CD4-positive, alpha-beta T cell (primary cell): ENCODE measurements at regions not wholly inside any gene's neighbourhood (a gene's known extent, or its start where the extent isn't known, plus 50 kb on each side); places are given as distances from the start of the nearest gene placed in this dataset.

Source experiments
- ATAC-seq: fragments of 200-7000 bp; cut with Tn5 transposase; one replicate; pipeline ENCODE4 v1.10.0; 2022; ENCODE audit warnings: mild to moderate bottlenecking; ENCODE audit not compliant: poor library complexity
- CTCF ChIA-PET: fragments of 350-600 bp; sonication (Branson Sonifier 250); formaldehyde crosslinking; loops from one replicate; lab custom pipeline; 2021; ENCODE audit warnings: antibody characterized with exemption, inconsistent platforms; lab: Charles Lee
- POLR2A ChIA-PET: fragments of 350-600 bp; sonication (Branson Sonifier 250); formaldehyde crosslinking; loops from one replicate; lab custom pipeline; 2021; ENCODE audit warnings: antibody characterized with exemption, inconsistent platforms; lab: Charles Lee
- DNase-seq, 14 experiments: peaks; one replicate each; pipeline ENCODE4 v3.0.0-alpha.2; 2013 to 2020; ENCODE audit warnings: mixed read lengths in 2 of 14
- H3K27ac ChIP-seq, 2 donors: one replicate each; pipeline versions ENCODE4 v1.5.1 to v1.7.0; 2013; ENCODE audit warnings: low read length in 2 of 2, low read depth in 1 of 2, mild to moderate bottlenecking in 1 of 2
- H3K27me3 ChIP-seq, 2 experiments: 1 replicate in 1 of 2; 2 replicates in 1 of 2; pipeline versions ENCODE4 v1.6.1 to v1.7.0; 2013; ENCODE audit warnings: low read length in 2 of 2, control low read depth in 1 of 2, mild to moderate bottlenecking in 1 of 2, moderate library complexity in 1 of 2; ENCODE audit not compliant: insufficient read depth in 2 of 2, control insufficient read depth in 1 of 2
- H3K36me3 ChIP-seq: one replicate; pipeline ENCODE4 v1.6.1; 2013; ENCODE audit warnings: low read length, control low read depth; ENCODE audit not compliant: insufficient read depth
- H3K4me1 ChIP-seq: one replicate; pipeline ENCODE4 v1.6.1; 2013; ENCODE audit warnings: low read length, control low read depth; ENCODE audit not compliant: insufficient read depth
- H3K4me3 ChIP-seq: one replicate; pipeline ENCODE4 v1.5.1; 2013; ENCODE audit warnings: mild to moderate bottlenecking, low read length, moderate library complexity
- H3K9me3 ChIP-seq, 2 experiments: 1 replicate in 1 of 2; 2 replicates in 1 of 2; pipeline versions ENCODE4 v1.6.1 to v1.7.0; 2013; ENCODE audit warnings: low read length in 2 of 2, mild to moderate bottlenecking in 2 of 2, control low read depth in 1 of 2, moderate library complexity in 1 of 2; ENCODE audit not compliant: control insufficient read depth in 1 of 2, insufficient read depth in 1 of 2
- H3K27ac Mint-ChIP-seq: one replicate; pipeline ENCODE4 v1.8.0; 2020; ENCODE audit warnings: mixed read lengths
- H3K27me3 Mint-ChIP-seq: one replicate; pipeline ENCODE4 v1.8.0; 2021; ENCODE audit warnings: mixed read lengths
- H3K36me3 Mint-ChIP-seq: one replicate; pipeline ENCODE4 v1.8.0; 2021; ENCODE audit warnings: low read depth, mixed read lengths
- H3K4me1 Mint-ChIP-seq: one replicate; pipeline ENCODE4 v1.8.0; 2021; ENCODE audit warnings: low read depth, mixed read lengths
- H3K4me3 Mint-ChIP-seq: one replicate; pipeline ENCODE4 v1.8.0; 2020; ENCODE audit warnings: mild to moderate bottlenecking, mixed read lengths
- H3K9me3 Mint-ChIP-seq: one replicate; pipeline ENCODE4 v1.8.0; 2020; ENCODE audit warnings: mixed read lengths
- intact Hi-C, 2 experiments: fragments of 100-400 bp; cut with DNase I in 1 of 2; cut with micrococcal nuclease in 1 of 2; formaldehyde crosslinking; loops; one replicate each; pipeline versions ENCODE4 v1.15.1 to v1.9.0; 2023 to 2025; cut with DNase I, micrococcal nuclease
- TF ChIP-seq, protein P1 (sequence below): fragments of 200-600 bp; IDR thresholded peaks from one replicate; pipeline ENCODE4 v1.8.0; 2022; ENCODE audit warnings: antibody characterized with exemption, mild to moderate bottlenecking

DNA sequence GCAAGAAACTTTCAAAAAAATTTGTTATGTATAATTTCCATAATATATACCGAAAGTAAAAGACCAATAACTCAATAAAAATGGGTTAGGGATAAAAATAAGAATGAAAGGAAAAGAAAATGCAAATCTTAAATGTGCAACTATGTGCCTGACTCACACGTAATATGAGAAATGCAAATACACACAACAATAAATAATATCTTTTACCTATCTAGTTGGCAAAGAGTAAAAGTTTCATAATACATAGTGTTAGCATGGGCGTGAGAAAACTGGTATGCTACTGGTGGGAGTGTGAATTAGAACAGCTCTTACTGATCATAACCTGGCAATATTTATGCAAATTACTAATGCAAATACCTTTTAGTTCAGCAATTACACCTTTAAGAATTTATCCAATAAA, 438.5 kb upstream of the CITED2 start:
- H3K4me3 Mint-ChIP-seq, result no peak overlapping the region
- Histone ChIP-seq H3K9me3 (no peaks in the 10 kb centered on the region), H3K4me1 (no peaks in the 10 kb centered on the region), H3K36me3 (no peaks in the 10 kb centered on the region), H3K27ac (no peak overlapping the region), H3K4me3 (no peak overlapping the region), H3K27me3 (no peaks in the 10 kb centered on the region)
- H3K27ac Mint-ChIP-seq, result no peak overlapping the region
- no peak for ATAC-seq
- H3K27me3 Mint-ChIP-seq, result peaks cover 28% of the 10 kb centered on the region
- no peaks in the 10 kb centered on the region for H3K4me1 Mint-ChIP-seq
- intact Hi-C loops, result no loop called here
- H3K36me3 Mint-ChIP-seq, result no peaks in the 10 kb centered on the region
- CTCF ChIA-PET, result no interaction called here
- DNase-seq, result no peak
- no peaks in the 10 kb centered on the region for H3K9me3 Mint-ChIP-seq
- POLR2A ChIA-PET, result no interaction called here
- TF ChIP-seq, protein P1, sequence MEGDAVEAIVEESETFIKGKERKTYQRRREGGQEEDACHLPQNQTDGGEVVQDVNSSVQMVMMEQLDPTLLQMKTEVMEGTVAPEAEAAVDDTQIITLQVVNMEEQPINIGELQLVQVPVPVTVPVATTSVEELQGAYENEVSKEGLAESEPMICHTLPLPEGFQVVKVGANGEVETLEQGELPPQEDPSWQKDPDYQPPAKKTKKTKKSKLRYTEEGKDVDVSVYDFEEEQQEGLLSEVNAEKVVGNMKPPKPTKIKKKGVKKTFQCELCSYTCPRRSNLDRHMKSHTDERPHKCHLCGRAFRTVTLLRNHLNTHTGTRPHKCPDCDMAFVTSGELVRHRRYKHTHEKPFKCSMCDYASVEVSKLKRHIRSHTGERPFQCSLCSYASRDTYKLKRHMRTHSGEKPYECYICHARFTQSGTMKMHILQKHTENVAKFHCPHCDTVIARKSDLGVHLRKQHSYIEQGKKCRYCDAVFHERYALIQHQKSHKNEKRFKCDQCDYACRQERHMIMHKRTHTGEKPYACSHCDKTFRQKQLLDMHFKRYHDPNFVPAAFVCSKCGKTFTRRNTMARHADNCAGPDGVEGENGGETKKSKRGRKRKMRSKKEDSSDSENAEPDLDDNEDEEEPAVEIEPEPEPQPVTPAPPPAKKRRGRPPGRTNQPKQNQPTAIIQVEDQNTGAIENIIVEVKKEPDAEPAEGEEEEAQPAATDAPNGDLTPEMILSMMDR, result no peak

DNA sequence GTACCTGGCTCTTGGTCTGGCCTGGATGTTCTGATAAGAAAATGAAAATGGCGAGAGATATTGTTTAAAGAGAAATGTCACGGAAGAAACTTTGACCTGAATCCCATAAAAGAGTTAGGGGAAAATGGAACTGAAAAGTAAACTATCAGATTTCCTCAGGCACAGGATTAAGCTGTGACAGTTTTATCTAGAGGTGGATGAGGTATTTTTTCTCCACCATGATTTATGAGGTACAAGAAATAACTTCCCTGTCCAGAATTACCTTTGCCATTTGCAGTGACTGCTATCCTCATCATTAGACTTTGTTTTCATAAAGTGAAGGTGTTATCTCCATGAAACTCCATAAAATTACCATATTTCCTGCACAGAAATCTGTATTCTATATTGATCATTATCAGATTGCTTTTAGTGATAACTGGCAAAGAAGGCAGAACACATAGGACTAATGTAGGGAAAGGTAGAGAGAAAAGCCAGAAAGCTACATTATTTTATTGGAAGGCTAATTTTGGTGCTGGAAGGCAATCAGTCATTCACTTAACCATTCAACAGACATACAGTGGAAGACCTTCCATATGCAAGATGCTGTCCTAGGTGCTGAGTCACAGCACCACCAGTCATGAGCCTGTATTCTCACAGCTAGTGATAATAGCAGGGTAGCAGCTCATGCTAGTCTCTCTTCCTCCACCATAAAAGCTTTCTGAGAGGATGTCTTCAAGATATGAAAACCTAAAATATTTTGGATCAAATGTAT, 427.3 kb upstream of the CITED2 start:
- DNase-seq (no peak), ATAC-seq (no peak)
- no peaks in the 10 kb centered on the region for H3K36me3 Mint-ChIP-seq
- Histone ChIP-seq H3K27me3 (no peaks in the 10 kb centered on the region), H3K27ac (no peak overlapping the region), H3K4me3 (no peak overlapping the region), H3K9me3 (peaks cover 0 to 15% of the 10 kb centered on the region in 2 experiments), H3K36me3 (no peaks in the 10 kb centered on the region), H3K4me1 (no peaks in the 10 kb centered on the region)
- POLR2A ChIA-PET, result no interaction called here
- TF ChIP-seq, protein P1, result no peak
- no peak overlapping the region for H3K4me3 Mint-ChIP-seq
- H3K27ac Mint-ChIP-seq, result no peak overlapping the region
- H3K27me3 Mint-ChIP-seq, result peaks cover 16% of the 10 kb centered on the region
- CTCF ChIA-PET, result no interaction called here
- H3K9me3 Mint-ChIP-seq, result peaks cover 2% of the 10 kb centered on the region
- intact Hi-C loops, result no loop called here
- no peaks in the 10 kb centered on the region for H3K4me1 Mint-ChIP-seq

DNA sequence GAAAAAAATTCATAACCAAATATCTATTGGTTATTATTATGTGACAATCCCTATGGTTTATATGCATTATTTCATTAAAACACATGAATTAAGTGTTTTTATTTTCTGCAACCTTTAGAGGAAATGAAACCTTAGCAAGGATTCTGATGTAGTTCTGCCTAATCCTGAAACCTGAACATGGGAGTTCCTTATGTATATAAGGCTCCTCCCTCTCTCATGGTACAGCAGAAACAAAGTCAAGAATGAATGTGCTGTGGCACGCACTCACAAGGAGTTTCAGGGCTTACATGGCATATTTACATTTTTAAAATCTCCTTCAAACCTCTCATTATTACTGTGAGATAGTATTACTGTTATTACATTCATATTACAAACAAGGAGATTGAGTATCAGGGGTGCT, 426.4 kb upstream of the CITED2 start:
- intact Hi-C loops, result no loop called here
- peaks cover 2% of the 10 kb centered on the region for H3K9me3 Mint-ChIP-seq
- H3K4me3 Mint-ChIP-seq, result no peak overlapping the region
- DNase-seq (no peak), ATAC-seq (no peak)
- TF ChIP-seq, protein P1, result no peak
- ChIA-PET POLR2A (no interaction called here), CTCF (no interaction called here)
- H3K27me3 Mint-ChIP-seq, result peaks cover 10% of the 10 kb centered on the region
- H3K9me3 ChIP-seq, result peaks cover 0 to 15% of the 10 kb centered on the region in 2 experiments
- no peaks in the 10 kb centered on the region for H3K4me1 Mint-ChIP-seq
- no peak overlapping the region for H3K27ac Mint-ChIP-seq
- H3K36me3 ChIP-seq, result no peaks in the 10 kb centered on the region
- H3K27me3 ChIP-seq, result no peaks in the 10 kb centered on the region
- H3K4me1 ChIP-seq, result no peaks in the 10 kb centered on the region
- H3K27ac ChIP-seq, result no peak overlapping the region
- no peak overlapping the region for H3K4me3 ChIP-seq
- H3K36me3 Mint-ChIP-seq, result no peaks in the 10 kb centered on the region
